HepG2 (cell line): ENCODE measurements at regions not wholly inside any gene's neighbourhood (a gene's known extent, or its start where the extent isn't known, plus 50 kb on each side); places are given as distances from the start of the nearest gene placed in this dataset.

Experiments used
- ATAC-seq: fragments of 200-7000 bp; cut with Tn5 transposase; 3 replicates; pipeline ENCODE4 v1.9.1; 2020; ENCODE audit warnings: mild to moderate bottlenecking, moderate library complexity
- BruUV-seq: library from RNA; stranded (reverse); fragments of 400-500 nt; replicated peaks from 2 replicates; lab custom pipeline; 2021; lab: Mats Ljungman, UMichigan
- CTCF ChIA-PET: fragments of 300-600 bp; formaldehyde crosslinking; extraction: SDS; loops from one replicate; lab custom pipeline; 2021; ENCODE audit warnings: low total read pairs, inconsistent platforms, low intra/inter-chr PET ratio; lab: Yijun Ruan, JAX
- POLR2A ChIA-PET: fragments of 350-600 bp; sonication (Branson Sonifier 250); formaldehyde crosslinking; loops from one replicate; lab custom pipeline; 2020; ENCODE audit warnings: antibody characterized with exemption, inconsistent platforms; lab: Yijun Ruan, JAX
- DNase-seq: peaks from one replicate; pipeline ENCODE4 v3.0.0-alpha.2; 2015; ENCODE audit warnings: low spot score
- FAIRE-seq: peaks from 3 replicates; lab custom pipeline; 2011; peaks lifted over from hg19 to GRCh38; lab: Jason Lieb, UNC
- H2AFZ ChIP-seq: one replicate; pipeline ENCODE4 v1.6.1; 2011; ENCODE audit warnings: low read length, inconsistent platforms
- H3K27ac ChIP-seq: fragments of 300-600 bp; 3 replicates; pipeline ENCODE4 v1.8.0; 2011; ENCODE audit warnings: mixed run types, mild to moderate bottlenecking, mixed read lengths, low read length, inconsistent platforms; ENCODE audit not compliant: insufficient read depth; ENCODE audit errors: extremely low read length
- H3K27me3 ChIP-seq, 2 experiments: fragments of 200-600 bp in 1 of 2; 2 replicates in 1 of 2; 3 replicates in 1 of 2; pipeline versions ENCODE4 v1.6.0 to v1.8.0; 2011; ENCODE audit warnings: low read length in 2 of 2, mild to moderate bottlenecking in 2 of 2, moderate library complexity in 2 of 2, inconsistent platforms in 1 of 2; ENCODE audit not compliant: insufficient read depth in 2 of 2, control insufficient read depth in 1 of 2
- H3K36me3 ChIP-seq, 2 experiments: fragments of 200-600 bp in 1 of 2; replicated peaks in 1 of 2; 2 replicates in 1 of 2; 3 replicates in 1 of 2; pipeline versions ENCODE4 v1.5.1 to v1.8.0; 2011; ENCODE audit warnings: low read length in 2 of 2, inconsistent platforms in 1 of 2; ENCODE audit not compliant: insufficient read depth in 2 of 2, control insufficient read depth in 1 of 2
- H3K4me1 ChIP-seq: 2 replicates; pipeline ENCODE4 v1.5.1; 2012; ENCODE audit warnings: low read length, inconsistent platforms; ENCODE audit not compliant: insufficient read depth
- H3K4me2 ChIP-seq: 2 replicates; pipeline ENCODE4 v1.6.0; 2011; ENCODE audit warnings: low read depth, low read length, inconsistent platforms
- H3K4me3 ChIP-seq, 3 experiments: fragments of 200-600 bp in 1 of 3; sonication (generic), shearing (Covaris generic) in 1 of 3; replicated peaks in 1 of 3; 2 replicates each; pipeline ENCODE4 v1.5.1; 2011 to 2016; ENCODE audit warnings: low read length in 3 of 3, inconsistent platforms in 2 of 3, low read depth in 2 of 3, mild to moderate bottlenecking in 2 of 3, control low read depth in 1 of 3, mixed read lengths in 1 of 3; ENCODE audit not compliant: insufficient read depth in 1 of 3
- H3K79me2 ChIP-seq: one replicate; pipeline ENCODE4 v1.6.1; 2011; ENCODE audit warnings: low read length, inconsistent platforms; ENCODE audit not compliant: insufficient read depth
- H3K9ac ChIP-seq: 2 replicates; pipeline ENCODE4 v1.6.0; 2011; ENCODE audit warnings: mild to moderate bottlenecking, low read depth, low read length, inconsistent platforms; ENCODE audit not compliant: insufficient read depth
- H3K9me3 ChIP-seq: 2 replicates; pipeline ENCODE4 v1.5.1; 2012; ENCODE audit warnings: mild to moderate bottlenecking, low read length
- H4K20me1 ChIP-seq: 2 replicates; pipeline ENCODE4 v1.6.0; 2011; ENCODE audit warnings: inconsistent platforms, mild to moderate bottlenecking, low read length, moderate library complexity; ENCODE audit not compliant: insufficient read depth
- FOXK1 ChIP-seq: sonication (generic); formaldehyde crosslinking; IDR thresholded peaks from 2 replicates; pipeline ENCODE4 v1.4.0; 2020; ENCODE audit warnings: low read depth, missing genetic modification reagents, borderline replicate concordance
- HDAC6 ChIP-seq: fragments of 200-600 bp; sonication (generic); IDR thresholded peaks from 2 replicates; pipeline ENCODE4 v1.7.0; 2017; ENCODE audit warnings: mild to moderate bottlenecking, antibody characterized with exemption, low read length, low read depth
- HNRNPUL1 ChIP-seq: fragments of 200-400 bp; formaldehyde crosslinking; IDR thresholded peaks from 2 replicates; pipeline ENCODE4 v1.6.1; 2017; ENCODE audit warnings: low read depth, mild to moderate bottlenecking, low read length, moderate library complexity
- IKZF5 ChIP-seq: IDR thresholded peaks from 2 replicates; pipeline ENCODE4 v1.6.1; 2018; ENCODE audit warnings: missing genetic modification reagents, mild to moderate bottlenecking, missing compliant biosample characterization
- MEIS1 ChIP-seq: sonication (generic); formaldehyde crosslinking; IDR thresholded peaks from 2 replicates; pipeline ENCODE4 v1.9.0; 2021; ENCODE audit warnings: mild to moderate bottlenecking, missing genetic modification reagents, moderate library complexity, borderline replicate concordance
- NR2C2 ChIP-seq: sonication (generic); formaldehyde crosslinking; IDR thresholded peaks from 2 replicates; pipeline ENCODE4 v1.4.0; 2020; ENCODE audit warnings: missing genetic modification reagents, mild to moderate bottlenecking, moderate library complexity, borderline replicate concordance
- TEAD3 ChIP-seq: optimal IDR thresholded peaks from 2 replicates; pipeline ENCODE3; 2016; ENCODE audit warnings: borderline replicate concordance
- ZNF24 ChIP-seq: fragments of 450-650 bp; IDR thresholded peaks from 2 replicates; pipeline ENCODE4 v1.6.1; 2017; ENCODE audit warnings: antibody characterized with exemption, mild to moderate bottlenecking
- ZNF3 ChIP-seq: IDR thresholded peaks from 2 replicates; pipeline ENCODE4 v1.7.0; 2017; ENCODE audit warnings: inconsistent platforms
- ZNF318 ChIP-seq: sonication (generic); formaldehyde crosslinking; IDR thresholded peaks from 2 replicates; pipeline ENCODE4 v1.4.0; 2020; ENCODE audit warnings: mild to moderate bottlenecking, missing genetic modification reagents
- ZNF350 ChIP-seq: sonication (generic); formaldehyde crosslinking; IDR thresholded peaks from 2 replicates; pipeline ENCODE4 v1.4.0; 2020; ENCODE audit warnings: mild to moderate bottlenecking, low read depth, missing genetic modification reagents, borderline replicate concordance
- ZNF678 ChIP-seq: sonication (generic); formaldehyde crosslinking; IDR thresholded peaks from 2 replicates; pipeline ENCODE4 v1.4.0; 2020; ENCODE audit warnings: mild to moderate bottlenecking, missing genetic modification reagents
- WGBS: methylation state at CpG from one replicate; pipeline ENCODE4 v1.1.6; 2017; ENCODE audit warnings: low lambda C conversion rate; 5-methylcytosine and 5-hydroxymethylcytosine counted together
- in situ Hi-C: cut with HindIII; loops from 2 replicates; pipeline ENCODE4 v1.10.0; 2017; ENCODE audit warnings: low pct_unique_long_range_greater_than_20kb; ENCODE audit not compliant: extremely low pct_ligation_motif_present
- intact Hi-C: fragments of 100-400 bp; cut with micrococcal nuclease; formaldehyde crosslinking; loops from one replicate; pipeline ENCODE4 v1.10.0; 2022; ENCODE audit not compliant: unreplicated experiment

- TF ChIP-seq ZNF318 (CRISPR knock-in tag) (no peak), ZNF24 (no peak)
Observed at GRCh38 chr4:147340111-147340510, 140.8 kb upstream of the EDNRA start (continued).

- no peak overlapping the region for H3K4me2 ChIP-seq
- POLR2A ChIA-PET, result no interaction called here
- no peak for FAIRE-seq
Observed at GRCh38 chr4:147340591-147341120, 140.2 kb upstream of the EDNRA start.

More at GRCh38 chr4:147340591-147341120, 140.2 kb upstream of the EDNRA start:
- Histone ChIP-seq H3K9me3 (no peaks in the 10 kb centered on the region), H3K36me3 (no peaks in the 10 kb centered on the region), H3K27me3 (no peaks in the 10 kb centered on the region), H4K20me1 (no peaks in the 10 kb centered on the region), H2AFZ (no peak overlapping the region), H3K4me3 (no peak overlapping the region), H3K27ac (no peak overlapping the region), H3K9ac (no peak overlapping the region), H3K79me2 (no peaks in the 10 kb centered on the region), H3K4me1 (no peaks in the 10 kb centered on the region)
- CTCF ChIA-PET, result no interaction called here
- in situ Hi-C loops, result no loop called here
- no peak for DNase-seq
- BruUV-seq, result no TSS peak
- 0% methylated on average over 3 of the region's 3 CpGs for WGBS
- ATAC-seq, result no peak
- TF ChIP-seq IKZF5 (no peak), ZNF3 (CRISPR knock-in tag) (no peak), FOXK1 (CRISPR knock-in tag) (no peak), ZNF678 (CRISPR knock-in tag) (no peak), NR2C2 (CRISPR knock-in tag) (no peak), TEAD3 (CRISPR knock-in tag) (no peak), ZNF350 (CRISPR knock-in tag) (no peak), HNRNPUL1 (no peak), MEIS1 (CRISPR knock-in tag) (no peak), HDAC6 (no peak)
- intact Hi-C loops, result no loop called here
